Chondrocyte (in vitro differentiated cells): ENCODE measurements at regions not wholly inside any gene's neighbourhood (a gene's known extent, or its start where the extent isn't known, plus 50 kb on each side); places are given as distances from the start of the nearest gene placed in this dataset.

ENCODE experiments used
- DNase-seq: peaks from one replicate; pipeline ENCODE4 v3.0.0; 2021; ENCODE audit warnings: mixed read lengths, low spot score
- H3K27ac Mint-ChIP-seq: one replicate; pipeline ENCODE4 v1.8.0; 2021; ENCODE audit warnings: mild to moderate bottlenecking, moderate library complexity, mixed read lengths; ENCODE audit not compliant: unreplicated experiment
- H3K27me3 Mint-ChIP-seq: 2 replicates; pipeline ENCODE4 v1.8.0; 2021; ENCODE audit warnings: low read depth, mixed read lengths
- H3K36me3 Mint-ChIP-seq: 2 replicates; pipeline ENCODE4 v1.8.0; 2021; ENCODE audit warnings: low read depth, mixed read lengths
- H3K4me1 Mint-ChIP-seq: 2 replicates; pipeline ENCODE4 v1.8.0; 2021; ENCODE audit warnings: low read depth, mild to moderate bottlenecking, mixed read lengths
- H3K4me3 Mint-ChIP-seq: one replicate; pipeline ENCODE4 v1.8.0; 2021; ENCODE audit warnings: mild to moderate bottlenecking, moderate library complexity, mixed read lengths; ENCODE audit not compliant: unreplicated experiment
- H3K9me3 Mint-ChIP-seq: 2 replicates; pipeline ENCODE4 v1.8.0; 2021; ENCODE audit warnings: low read depth, mixed read lengths
- TF ChIP-seq, protein P1 (sequence below): fragments of 200-600 bp; sonication (generic); IDR thresholded peaks from 2 replicates; pipeline ENCODE4 v1.5.0; 2021; ENCODE audit warnings: antibody characterized with exemption, mild to moderate bottlenecking, moderate library complexity

DNA sequence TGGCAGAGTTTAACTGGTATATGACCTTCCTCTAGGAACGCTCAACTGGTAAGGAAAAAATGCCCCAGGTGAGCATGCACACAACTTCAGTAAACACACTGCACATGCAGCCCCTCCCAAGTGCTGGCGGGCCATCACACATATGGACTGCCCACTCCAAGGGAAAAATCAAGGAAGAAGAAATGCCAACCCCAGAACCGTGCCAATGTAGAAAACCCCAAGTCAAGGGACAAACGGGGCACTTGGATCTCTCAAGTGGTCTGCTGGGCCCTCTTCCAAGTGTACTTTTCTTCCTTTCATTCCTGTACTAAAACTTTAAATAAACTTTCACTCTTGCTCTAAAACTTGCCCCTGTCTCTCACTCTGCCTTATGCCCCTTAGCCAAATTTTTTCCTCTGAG is 76.4 kb upstream of the ACVR1 start:
- Mint-ChIP-seq H3K27me3 (peaks cover 3% of the 10 kb centered on the region), H3K4me3 (no peak overlapping the region), H3K4me1 (peaks cover 4% of the 10 kb centered on the region), H3K9me3 (peaks cover 10% of the 10 kb centered on the region), H3K27ac (no peak overlapping the region), H3K36me3 (no peaks in the 10 kb centered on the region)
- TF ChIP-seq, protein P1, sequence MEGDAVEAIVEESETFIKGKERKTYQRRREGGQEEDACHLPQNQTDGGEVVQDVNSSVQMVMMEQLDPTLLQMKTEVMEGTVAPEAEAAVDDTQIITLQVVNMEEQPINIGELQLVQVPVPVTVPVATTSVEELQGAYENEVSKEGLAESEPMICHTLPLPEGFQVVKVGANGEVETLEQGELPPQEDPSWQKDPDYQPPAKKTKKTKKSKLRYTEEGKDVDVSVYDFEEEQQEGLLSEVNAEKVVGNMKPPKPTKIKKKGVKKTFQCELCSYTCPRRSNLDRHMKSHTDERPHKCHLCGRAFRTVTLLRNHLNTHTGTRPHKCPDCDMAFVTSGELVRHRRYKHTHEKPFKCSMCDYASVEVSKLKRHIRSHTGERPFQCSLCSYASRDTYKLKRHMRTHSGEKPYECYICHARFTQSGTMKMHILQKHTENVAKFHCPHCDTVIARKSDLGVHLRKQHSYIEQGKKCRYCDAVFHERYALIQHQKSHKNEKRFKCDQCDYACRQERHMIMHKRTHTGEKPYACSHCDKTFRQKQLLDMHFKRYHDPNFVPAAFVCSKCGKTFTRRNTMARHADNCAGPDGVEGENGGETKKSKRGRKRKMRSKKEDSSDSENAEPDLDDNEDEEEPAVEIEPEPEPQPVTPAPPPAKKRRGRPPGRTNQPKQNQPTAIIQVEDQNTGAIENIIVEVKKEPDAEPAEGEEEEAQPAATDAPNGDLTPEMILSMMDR: no peak
- no peak for DNase-seq

DNA sequence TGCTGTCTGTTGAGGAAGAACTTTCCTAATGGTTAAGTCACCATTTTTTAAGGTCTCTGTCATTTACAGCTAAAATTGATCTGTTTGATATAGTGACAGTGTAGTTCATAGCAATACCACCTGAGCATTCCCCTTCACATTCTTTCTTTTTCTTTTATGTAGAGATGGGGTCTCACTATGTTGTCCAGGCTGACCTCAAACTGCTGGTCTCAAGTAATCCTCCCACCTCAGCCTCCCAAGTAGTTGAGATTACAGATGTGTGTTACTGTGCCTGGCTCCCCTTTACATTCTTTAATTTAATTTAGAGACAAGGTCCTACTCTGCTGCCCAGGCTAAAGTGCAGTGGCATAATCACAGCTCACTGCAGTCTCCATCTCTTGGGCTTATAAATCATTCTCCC is 72.7 kb upstream of the ACVR1 start:
- Mint-ChIP-seq H3K36me3 (no peaks in the 10 kb centered on the region), H3K4me1 (peaks cover 4% of the 10 kb centered on the region), H3K27me3 (peaks cover 12% of the 10 kb centered on the region), H3K9me3 (no peaks in the 10 kb centered on the region), H3K4me3 (no peak overlapping the region), H3K27ac (no peak overlapping the region)
- DNase-seq: no peak
- TF ChIP-seq, protein P1: no peak

DNA sequence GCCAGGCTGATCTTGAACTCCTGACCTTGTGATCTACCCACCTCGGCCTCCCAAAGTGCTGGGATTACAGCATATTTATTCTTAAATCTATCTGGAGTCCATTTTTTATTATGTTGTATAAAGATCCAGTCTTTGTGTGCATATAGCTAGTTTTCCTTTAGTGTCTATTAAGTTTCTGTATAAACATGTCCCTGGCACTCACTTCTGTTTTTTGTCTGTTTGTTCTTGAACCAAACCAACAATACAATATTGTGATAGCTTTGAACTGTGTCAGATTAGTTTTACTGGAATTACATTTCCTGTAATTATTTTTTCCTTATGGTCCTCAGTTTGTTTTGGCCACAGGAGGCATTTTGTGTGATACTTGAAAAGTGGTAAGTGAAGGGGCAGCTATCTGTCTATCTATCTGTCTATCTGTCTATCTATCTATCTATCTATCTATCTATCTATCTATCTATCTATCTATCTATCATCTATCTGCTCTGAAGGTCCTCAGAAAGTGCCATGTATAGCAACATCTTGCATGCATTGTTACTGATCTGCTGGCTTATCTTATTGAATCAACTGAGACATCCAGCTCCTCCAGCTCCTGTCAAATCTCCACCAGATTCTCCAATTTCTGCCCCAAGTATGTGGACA is 70.9 kb upstream of the ACVR1 start:
- Mint-ChIP-seq H3K27me3 (peaks cover 12% of the 10 kb centered on the region), H3K4me3 (no peak overlapping the region), H3K36me3 (no peaks in the 10 kb centered on the region), H3K27ac (no peak overlapping the region), H3K9me3 (no peaks in the 10 kb centered on the region), H3K4me1 (no peaks in the 10 kb centered on the region)
- no peak for DNase-seq
- TF ChIP-seq, protein P1: no peak

DNA sequence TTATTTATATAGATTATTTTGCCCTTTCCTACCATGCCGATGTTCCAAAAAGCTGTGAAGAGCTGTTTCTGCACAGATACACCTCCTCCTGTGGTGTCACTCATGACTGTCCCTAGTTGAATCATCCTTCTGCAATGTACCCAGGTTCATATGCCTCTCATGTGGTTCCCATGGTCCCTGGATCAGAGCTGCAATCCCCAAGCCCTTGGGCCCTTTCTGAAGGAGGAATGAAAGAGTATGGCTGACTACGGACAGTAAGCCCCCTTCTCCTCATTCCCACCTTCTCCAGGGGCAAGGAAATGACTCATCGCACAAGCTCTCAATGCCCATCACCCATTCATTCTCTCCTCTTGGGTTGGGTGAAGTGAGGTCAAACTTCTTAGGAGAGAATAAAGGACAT is 63.9 kb upstream of the ACVR1 start:
- peaks cover 4% of the 10 kb centered on the region for H3K27me3 Mint-ChIP-seq

DNA sequence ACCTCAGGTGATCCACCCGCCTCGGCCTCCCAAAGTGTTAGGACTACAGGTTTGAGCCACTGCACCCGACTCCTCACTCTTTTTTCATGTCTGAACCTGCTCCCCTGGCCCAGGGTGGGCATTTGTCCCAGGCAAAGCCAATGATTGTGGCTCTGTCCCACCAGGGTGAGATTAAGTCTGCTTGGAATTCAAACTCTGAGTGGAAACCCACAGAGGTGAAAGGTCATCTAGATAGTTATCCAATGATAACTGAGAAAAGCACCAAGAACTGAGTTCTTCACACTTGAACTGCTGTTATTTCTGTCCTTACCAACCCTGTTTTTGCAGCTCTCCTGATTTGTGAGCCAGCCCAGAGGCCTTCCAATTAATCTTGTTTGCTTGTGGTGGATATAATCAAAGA is 62.4 kb upstream of the ACVR1 start:
- H3K27me3 Mint-ChIP-seq: peaks cover 4% of the 10 kb centered on the region
- no peak overlapping the region for H3K4me3 Mint-ChIP-seq
- peaks cover 2% of the 10 kb centered on the region for H3K4me1 Mint-ChIP-seq
- no peak overlapping the region for H3K27ac Mint-ChIP-seq
- no peak for DNase-seq
- TF ChIP-seq, protein P1: no peak
- peaks cover 3% of the 10 kb centered on the region for H3K36me3 Mint-ChIP-seq
- no peaks in the 10 kb centered on the region for H3K9me3 Mint-ChIP-seq

More for the DNA sequence above, 63.9 kb upstream of the ACVR1 start:
- Mint-ChIP-seq H3K9me3 (no peaks in the 10 kb centered on the region), H3K27ac (no peak overlapping the region), H3K36me3 (no peaks in the 10 kb centered on the region), H3K4me3 (no peak overlapping the region), H3K4me1 (peaks cover 2% of the 10 kb centered on the region)
- DNase-seq: no peak
- TF ChIP-seq, protein P1: no peak
